ENCODE measurements at regions not wholly inside any gene's neighbourhood (a gene's known extent, or its start where the extent isn't known, plus 50 kb on each side); places are given as distances from the start of the nearest gene placed in this dataset.

- TF ChIP-seq, protein P1, sequence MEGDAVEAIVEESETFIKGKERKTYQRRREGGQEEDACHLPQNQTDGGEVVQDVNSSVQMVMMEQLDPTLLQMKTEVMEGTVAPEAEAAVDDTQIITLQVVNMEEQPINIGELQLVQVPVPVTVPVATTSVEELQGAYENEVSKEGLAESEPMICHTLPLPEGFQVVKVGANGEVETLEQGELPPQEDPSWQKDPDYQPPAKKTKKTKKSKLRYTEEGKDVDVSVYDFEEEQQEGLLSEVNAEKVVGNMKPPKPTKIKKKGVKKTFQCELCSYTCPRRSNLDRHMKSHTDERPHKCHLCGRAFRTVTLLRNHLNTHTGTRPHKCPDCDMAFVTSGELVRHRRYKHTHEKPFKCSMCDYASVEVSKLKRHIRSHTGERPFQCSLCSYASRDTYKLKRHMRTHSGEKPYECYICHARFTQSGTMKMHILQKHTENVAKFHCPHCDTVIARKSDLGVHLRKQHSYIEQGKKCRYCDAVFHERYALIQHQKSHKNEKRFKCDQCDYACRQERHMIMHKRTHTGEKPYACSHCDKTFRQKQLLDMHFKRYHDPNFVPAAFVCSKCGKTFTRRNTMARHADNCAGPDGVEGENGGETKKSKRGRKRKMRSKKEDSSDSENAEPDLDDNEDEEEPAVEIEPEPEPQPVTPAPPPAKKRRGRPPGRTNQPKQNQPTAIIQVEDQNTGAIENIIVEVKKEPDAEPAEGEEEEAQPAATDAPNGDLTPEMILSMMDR (IDR thresholded peaks at IDR 0.05; ENCODE audit: insufficient read depth, low read length), result no peak
- no peak for TF ChIP-seq POLR2AphosphoS5 (IDR thresholded peaks at IDR 0.05; ENCODE audit: low read depth)
- TF ChIP-seq, protein P2, sequence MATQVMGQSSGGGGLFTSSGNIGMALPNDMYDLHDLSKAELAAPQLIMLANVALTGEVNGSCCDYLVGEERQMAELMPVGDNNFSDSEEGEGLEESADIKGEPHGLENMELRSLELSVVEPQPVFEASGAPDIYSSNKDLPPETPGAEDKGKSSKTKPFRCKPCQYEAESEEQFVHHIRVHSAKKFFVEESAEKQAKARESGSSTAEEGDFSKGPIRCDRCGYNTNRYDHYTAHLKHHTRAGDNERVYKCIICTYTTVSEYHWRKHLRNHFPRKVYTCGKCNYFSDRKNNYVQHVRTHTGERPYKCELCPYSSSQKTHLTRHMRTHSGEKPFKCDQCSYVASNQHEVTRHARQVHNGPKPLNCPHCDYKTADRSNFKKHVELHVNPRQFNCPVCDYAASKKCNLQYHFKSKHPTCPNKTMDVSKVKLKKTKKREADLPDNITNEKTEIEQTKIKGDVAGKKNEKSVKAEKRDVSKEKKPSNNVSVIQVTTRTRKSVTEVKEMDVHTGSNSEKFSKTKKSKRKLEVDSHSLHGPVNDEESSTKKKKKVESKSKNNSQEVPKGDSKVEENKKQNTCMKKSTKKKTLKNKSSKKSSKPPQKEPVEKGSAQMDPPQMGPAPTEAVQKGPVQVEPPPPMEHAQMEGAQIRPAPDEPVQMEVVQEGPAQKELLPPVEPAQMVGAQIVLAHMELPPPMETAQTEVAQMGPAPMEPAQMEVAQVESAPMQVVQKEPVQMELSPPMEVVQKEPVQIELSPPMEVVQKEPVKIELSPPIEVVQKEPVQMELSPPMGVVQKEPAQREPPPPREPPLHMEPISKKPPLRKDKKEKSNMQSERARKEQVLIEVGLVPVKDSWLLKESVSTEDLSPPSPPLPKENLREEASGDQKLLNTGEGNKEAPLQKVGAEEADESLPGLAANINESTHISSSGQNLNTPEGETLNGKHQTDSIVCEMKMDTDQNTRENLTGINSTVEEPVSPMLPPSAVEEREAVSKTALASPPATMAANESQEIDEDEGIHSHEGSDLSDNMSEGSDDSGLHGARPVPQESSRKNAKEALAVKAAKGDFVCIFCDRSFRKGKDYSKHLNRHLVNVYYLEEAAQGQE (IDR thresholded peaks at IDR 0.05; ENCODE audit: insufficient replicate concordance, low read depth), result no peak
- TF ChIP-seq GABPA (IDR thresholded peaks at IDR 0.05; ENCODE audit: low read depth), result no peak
Observed at GRCh38 chr20:22264917-22265316, 319.5 kb downstream of the FOXA2 start.

All from HL-60 (cell line).